K562 (cell line): ENCODE measurements at regions not wholly inside any gene's neighbourhood (a gene's known extent, or its start where the extent isn't known, plus 50 kb on each side); places are given as distances from the start of the nearest gene placed in this dataset.
A peak's percentile ranks its signal among the peaks of the same experiment; 100 is the strongest.

Experiments
- ATAC-seq: fragments of 200-7000 bp; cut with Tn5 transposase; 3 replicates; pipeline ENCODE4 v1.9.1; 2020; ENCODE audit warnings: moderate library complexity
- BruUV-seq: library from RNA; stranded (reverse); fragments of 400-500 nt; replicated peaks from 2 replicates; lab custom pipeline; 2021; lab: Mats Ljungman, UMichigan
- CTCF ChIA-PET: fragments of 300-600 bp; formaldehyde crosslinking; extraction: SDS; loops from one replicate; lab custom pipeline; 2021; ENCODE audit warnings: low intra/inter-chr PET ratio; lab: Yijun Ruan, JAX
- POLR2A ChIA-PET: fragments of 300-600, 350-650 bp; sonication (Branson Sonifier 250); formaldehyde crosslinking; extraction: SDS; loops from one replicate; lab custom pipeline; 2021; ENCODE audit warnings: antibody characterized with exemption, inconsistent platforms; lab: Yijun Ruan, JAX
- DNase-seq, 4 experiments: peaks; one replicate each; pipeline versions ENCODE4 v3.0.0 to v3.0.0-alpha.2; 2011 to 2018; ENCODE audit warnings: low spot score in 3 of 4, mixed read lengths in 3 of 4; ENCODE audit errors: extremely low read depth in 1 of 4
- FAIRE-seq: peaks from 2 replicates; lab custom pipeline; 2011; peaks lifted over from hg19 to GRCh38; lab: Jason Lieb, UNC
- H2AFZ ChIP-seq: 2 replicates; pipeline ENCODE4 v1.6.0; 2011; ENCODE audit warnings: low read depth, low read length, control low read depth, inconsistent platforms
- H3K27ac ChIP-seq: fragments of 200-600 bp; 3 replicates; pipeline ENCODE4 v1.8.0; 2011; ENCODE audit warnings: low read depth, mild to moderate bottlenecking, control low read depth, inconsistent platforms, low read length, moderate library complexity, mixed read lengths; ENCODE audit errors: extremely low read depth
- H3K27me3 ChIP-seq, 2 experiments: fragments of 300-600 bp in 1 of 2; 2 replicates in 1 of 2; 3 replicates in 1 of 2; pipeline versions ENCODE4 v1.6.0 to v1.8.0; 2011; ENCODE audit warnings: inconsistent platforms in 2 of 2, low read length in 2 of 2, mild to moderate bottlenecking in 1 of 2, mixed read lengths in 1 of 2, moderate library complexity in 1 of 2; ENCODE audit not compliant: control insufficient read depth in 2 of 2, insufficient read depth in 2 of 2
- H3K36me3 ChIP-seq: fragments of 300-600 bp; 3 replicates; pipeline ENCODE4 v1.8.0; 2011; ENCODE audit warnings: mild to moderate bottlenecking, low read length, inconsistent platforms; ENCODE audit not compliant: control insufficient read depth, insufficient read depth
- H3K4me1 ChIP-seq, 2 experiments: fragments of 200-600 bp in 1 of 2; replicated peaks in 1 of 2; 2 replicates in 1 of 2; 3 replicates in 1 of 2; pipeline versions ENCODE4 v1.5.1 to v1.8.0; 2011; ENCODE audit warnings: inconsistent platforms in 2 of 2, low read length in 2 of 2, mild to moderate bottlenecking in 1 of 2, mixed read lengths in 1 of 2, moderate library complexity in 1 of 2; ENCODE audit not compliant: control insufficient read depth in 2 of 2, insufficient read depth in 2 of 2
- H3K4me2 ChIP-seq: 2 replicates; pipeline ENCODE4 v1.6.1; 2011; ENCODE audit warnings: low read length, control low read depth, inconsistent platforms, mixed read lengths; ENCODE audit not compliant: insufficient read depth
- H3K4me3 ChIP-seq: fragments of 200-600 bp; sonication (generic), shearing (Covaris generic); 2 replicates; pipeline ENCODE4 v1.5.1; 2016; ENCODE audit warnings: control low read depth, inconsistent platforms
- H3K79me2 ChIP-seq: fragments of 200-600 bp; 3 replicates; pipeline ENCODE4 v1.8.0; 2011; ENCODE audit warnings: low read length, inconsistent platforms; ENCODE audit not compliant: control insufficient read depth, insufficient read depth
- H3K9ac ChIP-seq, 2 experiments: 2 replicates each; pipeline versions ENCODE4 v1.6.0 to v1.6.1; 2011; ENCODE audit warnings: low read depth in 2 of 2, low read length in 2 of 2, control low read depth in 1 of 2, inconsistent platforms in 1 of 2, mild to moderate bottlenecking in 1 of 2, mixed read lengths in 1 of 2; ENCODE audit not compliant: insufficient read depth in 1 of 2
- H3K9me1 ChIP-seq: one replicate; pipeline ENCODE4 v1.6.0; 2011; ENCODE audit warnings: inconsistent platforms, mild to moderate bottlenecking, low read length, moderate library complexity; ENCODE audit not compliant: control insufficient read depth, insufficient read depth
- H3K9me3 ChIP-seq: replicated peaks from 2 replicates; pipeline ENCODE4 v1.5.1; 2011; ENCODE audit warnings: low read depth, low read length, inconsistent platforms; ENCODE audit not compliant: control insufficient read depth, insufficient read depth
- H4K20me1 ChIP-seq: replicated peaks from 2 replicates; pipeline ENCODE4 v1.6.1; 2011; ENCODE audit warnings: low read length, inconsistent platforms, mixed read lengths; ENCODE audit not compliant: control insufficient read depth, insufficient read depth
- CBFA2T3 ChIP-seq: fragments of 450-650 bp; IDR thresholded peaks from 2 replicates; pipeline ENCODE4 v1.6.1; 2017
- CREBBP ChIP-seq: IDR thresholded peaks from one replicate; pipeline ENCODE4 v1.6.1; 2012; ENCODE audit warnings: low read depth, mild to moderate bottlenecking, control low read depth, inconsistent platforms, low read length
- FOXJ3 ChIP-seq: sonication (generic); formaldehyde crosslinking; IDR thresholded peaks from 2 replicates; pipeline ENCODE4 v1.4.0; 2020; ENCODE audit warnings: mild to moderate bottlenecking, missing genetic modification reagents
- GABPB2 ChIP-seq: fragments of 250-450 bp; sonication (Bioruptor Pico); conservative IDR thresholded peaks from 2 replicates; pipeline ENCODE4 v1.5.1; 2021; ENCODE audit warnings: mild to moderate bottlenecking
- KAT2B ChIP-seq: IDR thresholded peaks from one replicate; pipeline ENCODE4 v1.6.1; 2012; ENCODE audit warnings: low read depth, mild to moderate bottlenecking, control low read depth, inconsistent platforms, low read length, moderate library complexity
- MYBL2 ChIP-seq, 2 experiments: fragments of 450-650 bp in 1 of 2; sonication (generic) in 1 of 2; formaldehyde crosslinking in 1 of 2; IDR thresholded peaks; 2 replicates each; pipeline versions ENCODE4 v1.6.1 to v1.8.1; 2017 to 2022; ENCODE audit warnings: borderline replicate concordance in 1 of 2, inconsistent platforms in 1 of 2, low read depth in 1 of 2, mild to moderate bottlenecking in 1 of 2, missing genetic modification reagents in 1 of 2, moderate library complexity in 1 of 2
- PRPF4 ChIP-seq: fragments of 200-400 bp; formaldehyde crosslinking; IDR thresholded peaks from one replicate; pipeline ENCODE4 v1.6.1; 2017; ENCODE audit warnings: low read length, low read depth, mild to moderate bottlenecking; ENCODE audit not compliant: insufficient read depth, poor library complexity, severe bottlenecking
- PTBP1 ChIP-seq: fragments of 200-400 bp; formaldehyde crosslinking; IDR thresholded peaks from 2 replicates; pipeline ENCODE4 v1.6.1; 2017; ENCODE audit warnings: low read depth, low read length
- RFX5 ChIP-seq: IDR thresholded peaks from 2 replicates; pipeline ENCODE4 v1.6.1; 2011; ENCODE audit warnings: low read depth, mild to moderate bottlenecking, improper control_type of control experiment, low read length
- SMARCA5 ChIP-seq: fragments of 450-650 bp; IDR thresholded peaks from 2 replicates; pipeline ENCODE4 v1.6.1; 2016
- ZBTB2 ChIP-seq: fragments of 450-650 bp; IDR thresholded peaks from 2 replicates; pipeline ENCODE4 v1.6.1; 2016; ENCODE audit warnings: antibody characterized with exemption
- ZNF184 ChIP-seq: sonication (generic); formaldehyde crosslinking; IDR thresholded peaks from 2 replicates; pipeline ENCODE4 v1.5.0; 2020; ENCODE audit warnings: missing genetic modification reagents
- ZNF263 ChIP-seq: sonication (generic); formaldehyde crosslinking; IDR thresholded peaks from 2 replicates; pipeline ENCODE4 v1.8.0; 2022; ENCODE audit warnings: mild to moderate bottlenecking, missing genetic modification reagents, borderline replicate concordance
- ZNF280B ChIP-seq: fragments of 250-450 bp; sonication (Bioruptor Pico); IDR thresholded peaks from 2 replicates; pipeline ENCODE4 v1.5.1; 2021; ENCODE audit warnings: mild to moderate bottlenecking
- ZNF444 ChIP-seq: fragments of 250-450 bp; sonication (Bioruptor Pico); IDR thresholded peaks from 2 replicates; pipeline ENCODE4 v1.4.0; 2020; ENCODE audit warnings: mild to moderate bottlenecking, moderate library complexity
- WGBS: fragments of 100-300 bp; shearing (Covaris generic); methylation state at CpG from one replicate; pipeline ENCODE4 v1.1.6; 2016; ENCODE audit warnings: low coverage, mixed read lengths; ENCODE audit not compliant: insufficient coverage; ENCODE audit errors: missing lambda C conversion rate; 5-methylcytosine and 5-hydroxymethylcytosine counted together
- in situ Hi-C: fragments of 300-500 bp; cut with MboI; formaldehyde crosslinking; loops from 4 replicates; pipeline ENCODE4 v1.15.0; 2018; ENCODE audit warnings: inconsistent platforms, mixed read lengths
- intact Hi-C: fragments of 100-400 bp; cut with micrococcal nuclease; formaldehyde crosslinking; loops from 2 replicates; pipeline ENCODE4 v1.14.2; 2022

GRCh38 chr3:156769721-156770654 lies 56.2 kb upstream of the LEKR1 start (continued):
- no peak for TF ChIP-seq PRPF4
- no peak for TF ChIP-seq MYBL2 (IDR thresholded peaks at IDR 0.05; ENCODE audit: low read depth)
- TF ChIP-seq MYBL2 (CRISPR knock-in tag; IDR thresholded peaks at IDR 0.05; ENCODE audit: borderline replicate concordance), result no peak

- DNase-seq, result no peak
- intact Hi-C loops, result no loop called here
- FAIRE-seq, result peak; percentile 29
- TF ChIP-seq KAT2B (no peak), FOXJ3 (CRISPR knock-in tag) (no peak), CREBBP (no peak), ZBTB2 (no peak), ZNF444 (CRISPR knock-in tag) (no peak), CBFA2T3 (no peak), SMARCA5 (no peak), PTBP1 (no peak), ZNF263 (CRISPR knock-in tag) (no peak), RFX5 (no peak), ZNF280B (CRISPR knock-in tag) (no peak), ZNF184 (CRISPR knock-in tag) (no peak), GABPB2 (CRISPR knock-in tag) (no peak)
These were observed 55.3 kb upstream of the LEKR1 start for GRCh38 chr3:156770699-156771414.

More at GRCh38 chr3:156770699-156771414, 55.3 kb upstream of the LEKR1 start:
- H3K9ac ChIP-seq, result no peak overlapping the region
- H3K27me3 ChIP-seq, result no peaks in the 10 kb centered on the region
- no peaks in the 10 kb centered on the region for H3K9me1 ChIP-seq
- no peak for ATAC-seq
- WGBS, result 48% methylated on average over 6 of the region's 6 CpGs
- in situ Hi-C loops, result no loop called here
- no peaks in the 10 kb centered on the region for H3K36me3 ChIP-seq
- H4K20me1 ChIP-seq, result no peaks in the 10 kb centered on the region
- H3K4me3 ChIP-seq, result no peak overlapping the region
- no peaks in the 10 kb centered on the region for H3K79me2 ChIP-seq
- no peak overlapping the region for H3K4me2 ChIP-seq
- ChIA-PET CTCF (no interaction called here), POLR2A (interaction anchor here (0.7 to 0.8 kb wide), 2 partner anchors 80 to 125 kb away, joined by 3 read pairs; no protein-coding TSS in a partner anchor)
- no peak overlapping the region for H2AFZ ChIP-seq
- no peaks in the 10 kb centered on the region for H3K4me1 ChIP-seq
- H3K9me3 ChIP-seq, result no peaks in the 10 kb centered on the region
- no peak overlapping the region for H3K27ac ChIP-seq
- BruUV-seq, result no TSS peak
